Keratinocyte (primary cell): ENCODE measurements at regions not wholly inside any gene's neighbourhood (a gene's known extent, or its start where the extent isn't known, plus 50 kb on each side); places are given as distances from the start of the nearest gene placed in this dataset.

Experiments
- DNase-seq: peaks from one replicate; pipeline ENCODE4 v3.0.0-alpha.2; 2011; ENCODE audit warnings: low read depth, missing footprints, low spot score
- FAIRE-seq: peaks from 2 replicates; lab custom pipeline; 2011; peaks lifted over from hg19 to GRCh38; lab: Jason Lieb, UNC
- H2AFZ ChIP-seq: 2 replicates; pipeline ENCODE4 v1.6.0; 2012; ENCODE audit warnings: low read length, control low read depth, inconsistent platforms; ENCODE audit not compliant: control insufficient read depth
- H3K27ac ChIP-seq: 2 replicates; pipeline ENCODE4 v1.5.1; 2011; ENCODE audit warnings: low read length; ENCODE audit not compliant: control insufficient read depth, insufficient read depth
- H3K27me3 ChIP-seq: 3 replicates; pipeline ENCODE4 v1.6.0; 2011; ENCODE audit warnings: low read length; ENCODE audit not compliant: control insufficient read depth, insufficient read depth; ENCODE audit errors: extremely low read depth
- H3K36me3 ChIP-seq, 2 experiments: 2 replicates in 1 of 2; 3 replicates in 1 of 2; pipeline ENCODE4 v1.5.1; 2011; ENCODE audit warnings: low read length in 2 of 2, mild to moderate bottlenecking in 1 of 2; ENCODE audit not compliant: control insufficient read depth in 2 of 2, insufficient read depth in 2 of 2; ENCODE audit errors: extremely low read depth in 1 of 2
- H3K4me1 ChIP-seq: 3 replicates; pipeline ENCODE4 v1.5.1; 2011; ENCODE audit warnings: low read length; ENCODE audit not compliant: control insufficient read depth, insufficient read depth; ENCODE audit errors: extremely low read depth
- H3K4me2 ChIP-seq: 3 replicates; pipeline ENCODE4 v1.6.0; 2011; ENCODE audit warnings: low read depth, low read length; ENCODE audit not compliant: control insufficient read depth, insufficient read depth; ENCODE audit errors: extremely low read depth
- H3K4me3 ChIP-seq, 3 experiments: fragments of 200-600 bp in 1 of 3; sonication (generic) in 1 of 3; 2 replicates in 2 of 3; 3 replicates in 1 of 3; pipeline ENCODE4 v1.5.1; 2011 to 2016; ENCODE audit warnings: low read length in 3 of 3, mild to moderate bottlenecking in 3 of 3, control low read depth in 2 of 3, inconsistent platforms in 1 of 3, low read depth in 1 of 3, mixed read lengths in 1 of 3, mixed run types in 1 of 3, moderate library complexity in 1 of 3; ENCODE audit not compliant: control insufficient read depth in 2 of 3, insufficient read depth in 2 of 3; ENCODE audit errors: extremely low read depth in 1 of 3
- H3K79me2 ChIP-seq: 2 replicates; pipeline ENCODE4 v1.6.0; 2012; ENCODE audit warnings: low read length; ENCODE audit not compliant: control insufficient read depth, insufficient read depth
- H3K9ac ChIP-seq: 3 replicates; pipeline ENCODE4 v1.6.0; 2011; ENCODE audit warnings: low read length; ENCODE audit not compliant: control insufficient read depth, insufficient read depth; ENCODE audit errors: extremely low read depth
- H3K9me1 ChIP-seq: 3 replicates; pipeline ENCODE4 v1.6.0; 2011; ENCODE audit warnings: low read length; ENCODE audit not compliant: control insufficient read depth, insufficient read depth; ENCODE audit errors: extremely low read depth
- H3K9me3 ChIP-seq: 2 replicates; pipeline ENCODE4 v1.5.1; 2012; ENCODE audit warnings: low read depth, low read length; ENCODE audit not compliant: control insufficient read depth
- H4K20me1 ChIP-seq: 3 replicates; pipeline ENCODE4 v1.6.0; 2011; ENCODE audit warnings: low read length; ENCODE audit not compliant: control insufficient read depth, insufficient read depth; ENCODE audit errors: extremely low read depth
- EZH2 ChIP-seq: IDR thresholded peaks from one replicate; pipeline ENCODE4 v1.6.1; 2012; ENCODE audit warnings: inconsistent platforms, mild to moderate bottlenecking, low read length, moderate library complexity
- dilution Hi-C: fragments of 300-500 bp; cut with MboI; formaldehyde crosslinking; loops from one replicate; pipeline ENCODE4 v1.7.0; 2020; ENCODE audit warnings: low sequenced_read_pairs; ENCODE audit not compliant: extremely low pct_ligation_motif_present
- TF ChIP-seq, protein P1 (sequence below), 3 experiments: IDR thresholded peaks in 1 of 3; conservative IDR thresholded peaks in 1 of 3; optimal IDR thresholded peaks in 1 of 3; 2 replicates in 2 of 3; 3 replicates in 1 of 3; pipeline versions ENCODE3 to v1.5.1; 2011; ENCODE audit warnings: low read length in 3 of 3, mild to moderate bottlenecking in 3 of 3, moderate library complexity in 2 of 3, control low read depth in 1 of 3, inconsistent platforms in 1 of 3; ENCODE audit not compliant: insufficient read depth in 2 of 3; ENCODE audit errors: extremely low read depth in 1 of 3

DNA sequence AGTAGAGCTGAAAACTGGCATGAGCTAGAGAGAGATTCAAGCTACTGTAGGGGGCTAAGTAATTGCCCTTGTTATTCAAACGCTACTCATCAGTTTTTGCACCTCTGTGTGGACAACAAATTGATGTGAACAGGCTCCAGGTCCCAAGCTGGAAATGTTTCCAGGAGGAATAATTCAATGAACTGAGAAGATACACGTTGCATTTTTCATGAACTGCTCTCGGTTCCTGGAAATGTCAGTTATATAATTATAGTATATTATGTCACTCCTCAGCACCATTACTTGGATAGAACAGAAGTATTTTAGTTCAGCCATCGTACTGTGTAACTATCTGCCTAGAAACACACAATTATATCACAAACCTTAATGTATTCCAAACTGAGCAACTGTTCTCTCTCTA is 65.9 kb upstream of the A1CF start:
- H3K9me3 ChIP-seq: no peaks in the 10 kb centered on the region
- H3K4me2 ChIP-seq: no peak overlapping the region
- H3K27me3 ChIP-seq: no peaks in the 10 kb centered on the region
- no peak overlapping the region for H3K27ac ChIP-seq
- TF ChIP-seq, protein P1, sequence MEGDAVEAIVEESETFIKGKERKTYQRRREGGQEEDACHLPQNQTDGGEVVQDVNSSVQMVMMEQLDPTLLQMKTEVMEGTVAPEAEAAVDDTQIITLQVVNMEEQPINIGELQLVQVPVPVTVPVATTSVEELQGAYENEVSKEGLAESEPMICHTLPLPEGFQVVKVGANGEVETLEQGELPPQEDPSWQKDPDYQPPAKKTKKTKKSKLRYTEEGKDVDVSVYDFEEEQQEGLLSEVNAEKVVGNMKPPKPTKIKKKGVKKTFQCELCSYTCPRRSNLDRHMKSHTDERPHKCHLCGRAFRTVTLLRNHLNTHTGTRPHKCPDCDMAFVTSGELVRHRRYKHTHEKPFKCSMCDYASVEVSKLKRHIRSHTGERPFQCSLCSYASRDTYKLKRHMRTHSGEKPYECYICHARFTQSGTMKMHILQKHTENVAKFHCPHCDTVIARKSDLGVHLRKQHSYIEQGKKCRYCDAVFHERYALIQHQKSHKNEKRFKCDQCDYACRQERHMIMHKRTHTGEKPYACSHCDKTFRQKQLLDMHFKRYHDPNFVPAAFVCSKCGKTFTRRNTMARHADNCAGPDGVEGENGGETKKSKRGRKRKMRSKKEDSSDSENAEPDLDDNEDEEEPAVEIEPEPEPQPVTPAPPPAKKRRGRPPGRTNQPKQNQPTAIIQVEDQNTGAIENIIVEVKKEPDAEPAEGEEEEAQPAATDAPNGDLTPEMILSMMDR (optimal IDR thresholded peaks at IDR 0.05 in 1 of 3, IDR thresholded peaks at IDR 0.05 in 1 of 3, conservative IDR thresholded peaks at IDR 0.05 in 1 of 3; ENCODE audit: extremely low read depth in 1 of 3, insufficient read depth in 2 of 3, low read length in 3 of 3): no peak
- no peak for TF ChIP-seq EZH2
- H2AFZ ChIP-seq: no peak overlapping the region
- no peaks in the 10 kb centered on the region for H3K79me2 ChIP-seq
- no peak overlapping the region for H3K4me3 ChIP-seq
- no peak overlapping the region for H3K9ac ChIP-seq
- DNase-seq: no peak
- H3K9me1 ChIP-seq: no peaks in the 10 kb centered on the region
- no peaks in the 10 kb centered on the region for H3K36me3 ChIP-seq
- H3K4me1 ChIP-seq: no peaks in the 10 kb centered on the region
- dilution Hi-C loops: no loop called here
- FAIRE-seq: no peak
- no peaks in the 10 kb centered on the region for H4K20me1 ChIP-seq

DNA sequence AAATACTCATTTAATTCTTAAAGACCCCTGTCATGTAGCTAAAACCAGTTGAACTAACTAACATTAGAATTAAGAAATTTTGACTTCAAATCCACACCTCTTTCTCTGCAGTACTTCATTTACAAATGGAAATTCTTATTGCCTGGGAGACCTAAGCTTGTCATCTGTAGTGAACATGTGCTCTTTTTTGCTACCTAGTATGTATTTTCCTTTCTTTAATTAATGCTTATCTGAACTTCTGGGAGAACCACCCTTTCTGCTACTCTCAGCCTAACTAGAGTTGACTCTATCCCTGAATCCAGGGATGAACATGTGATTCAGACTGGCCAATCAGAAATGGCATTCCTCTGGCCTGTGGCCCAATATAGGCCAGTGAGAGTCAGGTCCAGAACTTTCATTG is 75.9 kb upstream of the A1CF start:
- dilution Hi-C loops: no loop called here
- Histone ChIP-seq H3K79me2 (no peaks in the 10 kb centered on the region), H3K36me3 (no peaks in the 10 kb centered on the region), H3K27me3 (no peaks in the 10 kb centered on the region), H3K27ac (no peak overlapping the region), H3K4me3 (no peak overlapping the region), H3K4me2 (no peak overlapping the region), H3K9me1 (no peaks in the 10 kb centered on the region), H3K9me3 (no peaks in the 10 kb centered on the region), H3K9ac (no peak overlapping the region), H2AFZ (no peak overlapping the region), H3K4me1 (no peaks in the 10 kb centered on the region), H4K20me1 (no peaks in the 10 kb centered on the region)
- no peak for DNase-seq
- no peak for FAIRE-seq
- no peak for TF ChIP-seq EZH2
- TF ChIP-seq, protein P1 (optimal IDR thresholded peaks at IDR 0.05 in 1 of 3, IDR thresholded peaks at IDR 0.05 in 1 of 3, conservative IDR thresholded peaks at IDR 0.05 in 1 of 3; ENCODE audit: extremely low read depth in 1 of 3, insufficient read depth in 2 of 3, low read length in 3 of 3): no peak
